ENCODE measurements at regions not wholly inside any gene's neighbourhood (a gene's known extent, or its start where the extent isn't known, plus 50 kb on each side); places are given as distances from the start of the nearest gene placed in this dataset.

GRCh38 chr9:28293369-28294090 is 720.2 kb upstream of the C9orf72 start:
- no peak for TF ChIP-seq ZFX (IDR thresholded peaks at IDR 0.05)
- TF ChIP-seq CTCF (conservative IDR thresholded peaks at IDR 0.05), result no peak
- no peak overlapping the region for H3K27ac ChIP-seq

DNA sequence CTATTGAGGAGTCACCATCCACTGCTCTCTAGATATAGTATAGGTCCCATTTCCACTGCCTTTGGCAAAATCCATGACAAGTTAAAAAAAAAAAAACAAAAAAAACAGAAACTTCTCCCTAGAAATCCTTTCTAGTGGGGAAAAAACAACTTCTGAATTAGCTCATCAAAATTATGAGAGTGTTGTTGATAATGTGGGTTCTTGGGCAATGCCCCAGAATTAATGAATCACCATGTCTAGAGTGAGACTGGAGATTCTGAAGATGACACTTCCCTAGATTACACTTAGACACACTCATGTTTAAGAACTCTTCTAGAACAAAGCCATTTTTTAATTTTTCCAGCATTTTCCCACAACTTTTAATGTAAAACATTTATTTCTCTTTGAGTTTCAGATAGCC is 728.0 kb upstream of the C9orf72 start:
- TF ChIP-seq ZFX (IDR thresholded peaks at IDR 0.05) (no peak), CTCF (conservative IDR thresholded peaks at IDR 0.05) (no peak)
- H3K27ac ChIP-seq, result no peak overlapping the region

- TF ChIP-seq CTCF (conservative IDR thresholded peaks at IDR 0.05) (no peak), ZFX (IDR thresholded peaks at IDR 0.05) (no peak)
- no peak overlapping the region for H3K27ac ChIP-seq
Measured at GRCh38 chr9:28317745-28318144, 744.5 kb upstream of the C9orf72 start.

DNA sequence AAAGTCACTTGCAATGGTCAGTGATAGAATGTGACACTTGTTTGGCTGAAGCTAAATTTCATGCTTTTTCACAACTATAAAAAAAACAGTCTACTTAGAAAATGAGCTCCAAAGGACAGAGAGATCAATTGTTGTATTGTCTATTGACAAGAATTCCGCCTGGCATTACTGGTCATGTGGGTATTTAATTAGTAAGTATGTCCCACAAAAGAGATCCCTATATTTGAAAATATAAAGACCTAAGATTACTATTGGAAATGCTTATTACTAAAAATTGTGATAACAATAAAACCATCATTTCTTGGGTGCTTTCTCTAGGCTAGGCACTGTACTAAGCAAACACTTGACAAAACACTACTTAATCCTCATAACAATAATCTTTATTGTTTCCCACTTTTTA is 745.2 kb upstream of the C9orf72 start:
- no peak overlapping the region for H3K27ac ChIP-seq
- no peak for TF ChIP-seq CTCF (conservative IDR thresholded peaks at IDR 0.05)
- no peak for TF ChIP-seq ZFX (IDR thresholded peaks at IDR 0.05)

GRCh38 chr9:28319981-28320380 is 746.7 kb upstream of the C9orf72 start:
- TF ChIP-seq ZFX (IDR thresholded peaks at IDR 0.05) (no peak), CTCF (conservative IDR thresholded peaks at IDR 0.05) (no peak)
- H3K27ac ChIP-seq, result no peak overlapping the region

- no peak for TF ChIP-seq CTCF (conservative IDR thresholded peaks at IDR 0.05)
- no peak for TF ChIP-seq ZFX (IDR thresholded peaks at IDR 0.05)
- no peak overlapping the region for H3K27ac ChIP-seq
Measured at GRCh38 chr9:28320616-28321015, 747.3 kb upstream of the C9orf72 start.

DNA sequence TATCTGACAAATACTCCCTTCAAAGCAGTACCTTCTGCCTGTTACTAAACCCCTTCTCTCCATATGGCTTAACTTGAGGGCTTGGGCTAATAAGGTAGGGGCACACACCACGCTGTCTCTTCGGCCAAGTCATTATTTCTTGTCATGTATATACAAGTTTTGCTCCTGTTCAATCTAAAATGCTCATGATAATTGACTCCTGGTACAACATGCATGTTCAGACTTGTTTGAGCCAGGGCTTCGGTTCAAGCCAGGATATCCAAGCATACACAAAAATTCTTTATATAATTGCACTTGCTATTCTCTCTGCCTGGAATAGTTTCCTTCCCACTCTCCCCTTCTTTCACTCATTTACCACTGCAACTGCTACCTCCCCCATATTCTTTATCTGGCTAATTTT is 756.0 kb upstream of the C9orf72 start:
- no peak for TF ChIP-seq ZFX (IDR thresholded peaks at IDR 0.05)
- TF ChIP-seq CTCF (conservative IDR thresholded peaks at IDR 0.05), result no peak
- H3K27ac ChIP-seq, result no peak overlapping the region

All from C4-2B (cell line).